ENCODE measurements at regions not wholly inside any gene's neighbourhood (a gene's known extent, or its start where the extent isn't known, plus 50 kb on each side); places are given as distances from the start of the nearest gene placed in this dataset.
A peak's percentile ranks its signal among the peaks of the same experiment; 100 is the strongest.

GRCh38 chr18:53644799-53645471 is 579.5 kb downstream of the MBD2 start:
- no peak for DNase-seq (ENCODE audit: low spot score)

GRCh38 chr18:53639687-53640086 is 584.8 kb downstream of the MBD2 start:
- DNase-seq (ENCODE audit: low spot score): no peak

- DNase-seq (ENCODE audit: low spot score): no peak
These were observed 595.1 kb downstream of the MBD2 start for GRCh38 chr18:53629337-53629736.

- no peak for DNase-seq (ENCODE audit: low spot score)
These were observed 598.4 kb downstream of the MBD2 start for GRCh38 chr18:53625997-53626599.

GRCh38 chr18:53610957-53611356 is 613.5 kb downstream of the MBD2 start:
- no peak for DNase-seq (ENCODE audit: low spot score)

GRCh38 chr18:53606792-53607191 is 617.7 kb downstream of the MBD2 start:
- no peak for DNase-seq (ENCODE audit: low spot score)

GRCh38 chr18:53605198-53605597 is 619.3 kb downstream of the MBD2 start:
- DNase-seq (ENCODE audit: low spot score): no peak

- peak; percentile 70 for DNase-seq (ENCODE audit: low spot score)
These were observed 621.2 kb downstream of the MBD2 start for GRCh38 chr18:53603276-53603675.

- DNase-seq (ENCODE audit: low spot score): no peak
These were observed 623.1 kb downstream of the MBD2 start for GRCh38 chr18:53601344-53601743.

- no peak for DNase-seq (ENCODE audit: low spot score)
These were observed 637.5 kb downstream of the MBD2 start for GRCh38 chr18:53586923-53587322.
